ENCODE measurements at regions not wholly inside any gene's neighbourhood (a gene's known extent, or its start where the extent isn't known, plus 50 kb on each side); places are given as distances from the start of the nearest gene placed in this dataset.

DNA sequence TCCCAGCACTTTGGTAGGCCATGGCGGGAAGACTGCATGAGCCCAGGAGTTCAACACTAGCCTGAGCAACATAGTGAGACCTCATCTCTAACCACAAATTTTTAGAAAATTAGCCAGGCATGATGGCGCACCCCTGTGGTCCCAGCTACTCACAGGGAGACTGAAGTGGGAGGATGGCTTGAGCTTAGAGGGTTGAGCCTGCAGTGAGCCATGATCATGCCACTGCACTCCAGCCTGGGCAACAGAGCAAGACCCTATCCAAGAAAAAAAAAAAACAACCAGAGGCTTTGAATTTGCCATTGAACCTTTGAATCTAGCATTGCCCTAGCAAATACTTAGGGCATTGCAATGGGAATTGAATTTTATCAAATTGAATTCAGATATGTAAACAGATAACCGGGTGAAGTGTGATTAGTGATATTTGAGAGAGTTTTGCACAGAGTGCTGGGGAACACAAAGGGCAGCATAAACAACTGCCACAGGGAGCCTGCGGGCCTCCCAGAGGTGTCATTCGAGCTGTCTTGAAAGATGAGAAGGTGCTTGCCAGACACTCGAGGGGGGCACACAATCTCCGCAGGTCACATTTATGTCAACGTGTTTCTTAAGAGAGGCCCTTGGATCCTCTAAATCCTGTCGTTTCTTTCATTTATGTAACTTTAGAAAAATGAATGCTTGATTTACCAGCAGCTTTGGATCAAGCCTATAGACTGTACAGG lies 200.3 kb downstream of the AASDH start:
- Histone ChIP-seq H3K27ac (ENCODE audit: low read depth, low read length) (no peak overlapping the region), H3K4me2 (ENCODE audit: low read depth, low read length, poor library complexity, severe bottlenecking) (no peak overlapping the region), H4K20me1 (ENCODE audit: low read depth, low read length) (no peaks in the 10 kb centered on the region), H3K9ac (ENCODE audit: low read length) (no peak overlapping the region), H2AFZ (ENCODE audit: low read depth, low read length, severe bottlenecking) (no peak overlapping the region), H3K27me3 (ENCODE audit: low read length) (no peaks in the 10 kb centered on the region), H3K79me2 (ENCODE audit: insufficient read depth, low read length) (no peaks in the 10 kb centered on the region), H3K9me2 (replicated peaks; ENCODE audit: insufficient read depth, low read length) (no peaks in the 10 kb centered on the region), H3K36me3 (ENCODE audit: low read length) (no peaks in the 10 kb centered on the region), H3K4me3 (ENCODE audit: insufficient read depth, low read length, poor library complexity, severe bottlenecking) (no peak overlapping the region), H3F3A (ENCODE audit: insufficient read depth) (no peaks in the 10 kb centered on the region), H3K9me3 (ENCODE audit: insufficient read depth, low read length) (no peaks in the 10 kb centered on the region)
- TF ChIP-seq EZH2phosphoT487 (conservative IDR thresholded peaks at IDR 0.05; ENCODE audit: low read length) (no peak), CTCF (IDR thresholded peaks at IDR 0.05; ENCODE audit: insufficient read depth, low read length, poor library complexity, severe bottlenecking) (no peak)

GRCh38 chr4:56185901-56186300 lies 201.4 kb downstream of the AASDH start:
- no peak overlapping the region for H3K27ac ChIP-seq (ENCODE audit: low read depth, low read length)
- no peaks in the 10 kb centered on the region for H3K79me2 ChIP-seq (ENCODE audit: insufficient read depth, low read length)
- H3K4me2 ChIP-seq (ENCODE audit: low read depth, low read length, poor library complexity, severe bottlenecking) = no peak overlapping the region
- H2AFZ ChIP-seq (ENCODE audit: low read depth, low read length, severe bottlenecking) = no peak overlapping the region
- no peak overlapping the region for H3K4me3 ChIP-seq (ENCODE audit: insufficient read depth, low read length, poor library complexity, severe bottlenecking)
- H3K27me3 ChIP-seq (ENCODE audit: low read length) = no peaks in the 10 kb centered on the region
- no peaks in the 10 kb centered on the region for H3F3A ChIP-seq (ENCODE audit: insufficient read depth)
- no peaks in the 10 kb centered on the region for H3K36me3 ChIP-seq (ENCODE audit: low read length)
- TF ChIP-seq EZH2phosphoT487 (conservative IDR thresholded peaks at IDR 0.05; ENCODE audit: low read length) (no peak), CTCF (IDR thresholded peaks at IDR 0.05; ENCODE audit: insufficient read depth, low read length, poor library complexity, severe bottlenecking) (no peak)
- no peaks in the 10 kb centered on the region for H3K9me2 ChIP-seq (replicated peaks; ENCODE audit: insufficient read depth, low read length)
- no peak overlapping the region for H3K9ac ChIP-seq (ENCODE audit: low read length)
- no peaks in the 10 kb centered on the region for H3K9me3 ChIP-seq (ENCODE audit: insufficient read depth, low read length)
- H4K20me1 ChIP-seq (ENCODE audit: low read depth, low read length) = no peaks in the 10 kb centered on the region

DNA sequence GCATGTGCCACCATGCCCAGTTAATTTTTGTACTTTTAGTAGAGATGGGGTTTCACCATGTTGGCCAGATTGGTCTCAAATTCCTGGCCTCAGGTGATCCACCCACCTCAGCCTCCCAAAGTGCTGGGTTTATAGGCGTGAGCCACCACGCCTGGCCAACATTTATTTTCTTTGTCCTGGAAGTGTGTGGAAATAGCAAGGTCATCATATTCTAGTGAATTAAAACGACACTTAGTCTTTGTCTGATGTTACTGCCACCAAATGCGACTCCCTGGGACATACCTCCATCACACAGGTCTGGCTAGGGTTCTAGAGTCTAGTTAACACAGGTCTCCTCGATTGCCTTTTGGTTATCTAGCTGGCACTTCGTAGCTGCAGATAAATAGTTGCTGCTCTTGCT lies 203.1 kb downstream of the AASDH start:
- no peaks in the 10 kb centered on the region for H3K9me2 ChIP-seq (replicated peaks; ENCODE audit: insufficient read depth, low read length)
- H3K27ac ChIP-seq (ENCODE audit: low read depth, low read length) = no peak overlapping the region
- H4K20me1 ChIP-seq (ENCODE audit: low read depth, low read length) = no peaks in the 10 kb centered on the region
- H3K9me3 ChIP-seq (ENCODE audit: insufficient read depth, low read length) = no peaks in the 10 kb centered on the region
- H3K27me3 ChIP-seq (ENCODE audit: low read length) = no peaks in the 10 kb centered on the region
- no peaks in the 10 kb centered on the region for H3F3A ChIP-seq (ENCODE audit: insufficient read depth)
- H3K4me2 ChIP-seq (ENCODE audit: low read depth, low read length, poor library complexity, severe bottlenecking) = peak overlapping the region; percentile 50
- H3K4me3 ChIP-seq (ENCODE audit: insufficient read depth, low read length, poor library complexity, severe bottlenecking) = no peak overlapping the region
- H3K9ac ChIP-seq (ENCODE audit: low read length) = peak overlapping the region; percentile 29; the same call in 1 of the 2 replicates
- no peaks in the 10 kb centered on the region for H3K36me3 ChIP-seq (ENCODE audit: low read length)
- H2AFZ ChIP-seq (ENCODE audit: low read depth, low read length, severe bottlenecking) = no peak overlapping the region
- no peaks in the 10 kb centered on the region for H3K79me2 ChIP-seq (ENCODE audit: insufficient read depth, low read length)
- TF ChIP-seq EZH2phosphoT487 (conservative IDR thresholded peaks at IDR 0.05; ENCODE audit: low read length) (no peak), CTCF (IDR thresholded peaks at IDR 0.05; ENCODE audit: insufficient read depth, low read length, poor library complexity, severe bottlenecking) (no peak)
